H9 (cell line): ENCODE measurements at regions not wholly inside any gene's neighbourhood (a gene's known extent, or its start where the extent isn't known, plus 50 kb on each side); places are given as distances from the start of the nearest gene placed in this dataset.

Experiments used
- DNase-seq: peaks from one replicate; pipeline ENCODE4 v3.0.0-alpha.2; 2017
- H2AFZ ChIP-seq: one replicate; pipeline ENCODE4 v1.6.1; 2013; ENCODE audit warnings: mild to moderate bottlenecking, low read length, control low read depth, moderate library complexity
- H2AK5ac ChIP-seq: 2 replicates; pipeline ENCODE4 v1.6.1; 2013; ENCODE audit warnings: low read length, control low read depth, mixed read lengths; ENCODE audit not compliant: insufficient read length
- H2BK120ac ChIP-seq: one replicate; pipeline ENCODE4 v1.6.1; 2013; ENCODE audit warnings: low read depth, mild to moderate bottlenecking, low read length, control low read depth, inconsistent platforms; ENCODE audit not compliant: poor library complexity, severe bottlenecking
- H2BK12ac ChIP-seq: 2 replicates; pipeline ENCODE4 v1.6.1; 2013; ENCODE audit warnings: low read length, control low read depth, mixed read lengths, low read depth; ENCODE audit not compliant: insufficient read length
- H2BK15ac ChIP-seq: 2 replicates; pipeline ENCODE4 v1.6.1; 2013; ENCODE audit warnings: low read depth, low read length, control low read depth
- H2BK20ac ChIP-seq: one replicate; pipeline ENCODE4 v1.6.1; 2013; ENCODE audit warnings: low read depth, mild to moderate bottlenecking, low read length, control low read depth, inconsistent platforms; ENCODE audit not compliant: poor library complexity, severe bottlenecking
- H2BK5ac ChIP-seq: 2 replicates; pipeline ENCODE4 v1.6.1; 2013; ENCODE audit warnings: low read length, control low read depth, mixed read lengths; ENCODE audit not compliant: insufficient read length
- H3K14ac ChIP-seq: 2 replicates; pipeline ENCODE4 v1.6.1; 2013; ENCODE audit warnings: low read length, control low read depth; ENCODE audit not compliant: insufficient read depth
- H3K18ac ChIP-seq: 2 replicates; pipeline ENCODE4 v1.6.1; 2013; ENCODE audit warnings: low read depth, mild to moderate bottlenecking, mixed read lengths, low read length, control low read depth; ENCODE audit not compliant: insufficient read length
- H3K23ac ChIP-seq: 2 replicates; pipeline ENCODE4 v1.6.1; 2013; ENCODE audit warnings: low read length, control low read depth, mixed read lengths, low read depth; ENCODE audit not compliant: insufficient read length
- H3K23me2 ChIP-seq: 2 replicates; pipeline ENCODE4 v1.6.1; 2013; ENCODE audit warnings: low read depth, mild to moderate bottlenecking, mixed read lengths, low read length, control low read depth; ENCODE audit not compliant: insufficient read length, poor library complexity, severe bottlenecking
- H3K27ac ChIP-seq: 2 replicates; pipeline ENCODE4 v1.5.1; 2013; ENCODE audit warnings: low read length, control low read depth, mixed read lengths, low read depth; ENCODE audit not compliant: insufficient read length
- H3K27me3 ChIP-seq: 2 replicates; pipeline ENCODE4 v1.6.1; 2013; ENCODE audit warnings: low read length, control low read depth, inconsistent platforms; ENCODE audit not compliant: insufficient read depth
- H3K4ac ChIP-seq: 2 replicates; pipeline ENCODE4 v1.6.1; 2013; ENCODE audit warnings: low read depth, mild to moderate bottlenecking, control low read depth, inconsistent platforms, low read length, moderate library complexity
- H3K4me1 ChIP-seq: 2 replicates; pipeline ENCODE4 v1.6.1; 2013; ENCODE audit warnings: low read length, control low read depth, inconsistent platforms; ENCODE audit not compliant: insufficient read depth
- H3K4me2 ChIP-seq: 2 replicates; pipeline ENCODE4 v1.6.1; 2013; ENCODE audit warnings: low read length, control low read depth, mixed read lengths; ENCODE audit not compliant: insufficient read length, insufficient read depth
- H3K56ac ChIP-seq: 2 replicates; pipeline ENCODE4 v1.6.1; 2013; ENCODE audit warnings: low read depth, mild to moderate bottlenecking, mixed read lengths, low read length, control low read depth; ENCODE audit not compliant: insufficient read length
- H3K79me1 ChIP-seq: 2 replicates; pipeline ENCODE4 v1.6.1; 2013; ENCODE audit warnings: low read depth, mild to moderate bottlenecking, moderate library complexity, low read length, control low read depth, inconsistent platforms; ENCODE audit not compliant: insufficient read depth, poor library complexity, severe bottlenecking
- H3K79me2 ChIP-seq: 2 replicates; pipeline ENCODE4 v1.6.1; 2013; ENCODE audit warnings: low read length, control low read depth, inconsistent platforms; ENCODE audit not compliant: insufficient read depth
- H3K9ac ChIP-seq: 2 replicates; pipeline ENCODE4 v1.6.1; 2013; ENCODE audit warnings: low read length, control low read depth, mixed read lengths; ENCODE audit not compliant: insufficient read length; ENCODE audit errors: extremely low read depth
- H3K9me3 ChIP-seq: one replicate; pipeline ENCODE4 v1.6.1; 2013; ENCODE audit warnings: low read depth, low read length, inconsistent platforms; ENCODE audit not compliant: control insufficient read depth
- H3T11ph ChIP-seq: one replicate; pipeline ENCODE4 v1.6.1; 2013; ENCODE audit warnings: mild to moderate bottlenecking, low read length, control low read depth, inconsistent platforms
- H4K20me1 ChIP-seq: one replicate; pipeline ENCODE4 v1.6.1; 2013; ENCODE audit not compliant: control insufficient read depth, insufficient read length, insufficient read depth
- H4K5ac ChIP-seq: 2 replicates; pipeline ENCODE4 v1.6.1; 2013; ENCODE audit warnings: low read depth, mild to moderate bottlenecking, mixed read lengths, low read length, control low read depth; ENCODE audit not compliant: insufficient read length
- H4K8ac ChIP-seq: replicated peaks from 2 replicates; pipeline ENCODE4 v1.6.1; 2013; ENCODE audit warnings: low read length, control low read depth, mixed read lengths, low read depth; ENCODE audit not compliant: insufficient read length
- H4K91ac ChIP-seq: 2 replicates; pipeline ENCODE4 v1.6.1; 2013; ENCODE audit warnings: low read depth, mild to moderate bottlenecking, moderate library complexity, mixed read lengths, low read length, control low read depth; ENCODE audit not compliant: insufficient read length
- H3K27ac Mint-ChIP-seq, 3 experiments: 2 replicates in 2 of 3; 3 replicates in 1 of 3; pipeline ENCODE4 v1.8.0; 2020 to 2021; ENCODE audit warnings: mixed read lengths in 3 of 3, mild to moderate bottlenecking in 1 of 3, moderate library complexity in 1 of 3
- H3K27me3 Mint-ChIP-seq: 2 replicates; pipeline ENCODE4 v1.8.0; 2021; ENCODE audit warnings: low read depth, mild to moderate bottlenecking, moderate library complexity, mixed read lengths
- H3K36me3 Mint-ChIP-seq, 3 experiments: 2 replicates in 2 of 3; 3 replicates in 1 of 3; pipeline ENCODE4 v1.8.0; 2020 to 2021; ENCODE audit warnings: low read depth in 3 of 3, mixed read lengths in 3 of 3; ENCODE audit not compliant: insufficient read depth in 1 of 3
- H3K4me1 Mint-ChIP-seq, 2 experiments: 2 replicates each; pipeline ENCODE4 v1.8.0; 2020; ENCODE audit warnings: mixed read lengths in 2 of 2
- H3K4me3 Mint-ChIP-seq, 2 experiments: 2 replicates in 1 of 2; 3 replicates in 1 of 2; pipeline ENCODE4 v1.8.0; 2020 to 2021; ENCODE audit warnings: mild to moderate bottlenecking in 2 of 2, mixed read lengths in 2 of 2, moderate library complexity in 1 of 2
- H3K9me3 Mint-ChIP-seq, 2 experiments: 2 replicates in 1 of 2; 3 replicates in 1 of 2; pipeline ENCODE4 v1.8.0; 2020; ENCODE audit warnings: mild to moderate bottlenecking in 2 of 2, mixed read lengths in 2 of 2, moderate library complexity in 1 of 2
- CTCF ChIP-seq: fragments of 200-600 bp; sonication (generic); conservative IDR thresholded peaks from 3 replicates; pipeline ENCODE4 v1.8.0; 2021; ENCODE audit warnings: antibody characterized with exemption, mild to moderate bottlenecking
- WGBS: extraction: QIAGEN DNeasy Blood & Tissue Kit; methylation state at CpG from one replicate; pipeline ENCODE4 v1.1.7; 2013; ENCODE audit warnings: missing lambda C conversion rate, low lambda C conversion rate, mixed read lengths; ENCODE audit not compliant: insufficient read length; ENCODE audit errors: extremely low coverage; 5-methylcytosine and 5-hydroxymethylcytosine counted together

GRCh38 chr15:69910514-69910913 lies 187.2 kb downstream of the TLE3 start:
- Histone ChIP-seq H2BK120ac (no peak overlapping the region), H2AFZ (no peak overlapping the region), H3K79me1 (no peaks in the 10 kb centered on the region), H2BK12ac (no peak overlapping the region), H2BK20ac (no peak overlapping the region), H2BK15ac (no peak overlapping the region), H3K23me2 (no peaks in the 10 kb centered on the region), H3K79me2 (no peaks in the 10 kb centered on the region), H3T11ph (no peak overlapping the region), H2BK5ac (no peak overlapping the region), H3K27me3 (no peaks in the 10 kb centered on the region), H4K20me1 (no peaks in the 10 kb centered on the region), H4K8ac (no peak overlapping the region), H3K56ac (no peak overlapping the region), H3K14ac (no peak overlapping the region), H3K27ac (no peak overlapping the region), H3K23ac (no peak overlapping the region), H3K4me1 (peaks cover 8% of the 10 kb centered on the region; the same call in 1 of the 2 replicates), H3K4ac (no peak overlapping the region), H3K18ac (no peak overlapping the region), H2AK5ac (no peak overlapping the region), H3K9ac (no peak overlapping the region), H4K91ac (no peak overlapping the region), H3K4me2 (no peak overlapping the region), H3K9me3 (no peaks in the 10 kb centered on the region), H4K5ac (no peak overlapping the region)
- H3K9me3 Mint-ChIP-seq: no peaks in the 10 kb centered on the region
- H3K27me3 Mint-ChIP-seq: peaks cover 34% of the 10 kb centered on the region
- no CpG with 5 or more reads among the region's 2 CpGs for WGBS
- H3K4me1 Mint-ChIP-seq: peaks cover 45 to 48% of the 10 kb centered on the region in 2 experiments
- H3K4me3 Mint-ChIP-seq: no peak overlapping the region
- no peak for DNase-seq
- H3K27ac Mint-ChIP-seq: peak overlapping the region in 1 of 3 experiments; percentile 55; a peak in 3 of 7 replicates
- no peak for TF ChIP-seq CTCF
- no peaks in the 10 kb centered on the region for H3K36me3 Mint-ChIP-seq
